ENCODE measurements at regions not wholly inside any gene's neighbourhood (a gene's known extent, or its start where the extent isn't known, plus 50 kb on each side); places are given as distances from the start of the nearest gene placed in this dataset.
A peak's percentile ranks its signal among the peaks of the same experiment; 100 is the strongest.

GRCh38 chr6:27687154-27688013 is 214.5 kb upstream of the ZNF184 start (continued):
- no peak; the same call in 1 of the 2 replicates for TF ChIP-seq AHDC1 (CRISPR knock-in tag; IDR thresholded peaks at IDR 0.05; ENCODE audit: borderline replicate concordance)
- TF ChIP-seq HHEX (CRISPR knock-in tag; IDR thresholded peaks at IDR 0.05): no peak
- no peak for TF ChIP-seq KLF6 (CRISPR knock-in tag; IDR thresholded peaks at IDR 0.05)
- TF ChIP-seq REST (IDR thresholded peaks at IDR 0.05; ENCODE audit: borderline replicate concordance in 1 of 2, low read depth in 1 of 2, low read length in 2 of 2): no peak
- TF ChIP-seq ZNF569 (CRISPR knock-in tag; IDR thresholded peaks at IDR 0.05; ENCODE audit: borderline replicate concordance): no peak
- TF ChIP-seq ZBTB39 (CRISPR knock-in tag; IDR thresholded peaks at IDR 0.05): no peak
- TF ChIP-seq CENPX (CRISPR knock-in tag; IDR thresholded peaks at IDR 0.05): no peak
- no peak for TF ChIP-seq ZNF720 (CRISPR knock-in tag; IDR thresholded peaks at IDR 0.05)
- TF ChIP-seq ZNF614 (CRISPR knock-in tag; IDR thresholded peaks at IDR 0.05; ENCODE audit: borderline replicate concordance): 0 out of 2 replicates have a peak, but pooled peaks have one; percentile 16
- TF ChIP-seq GABPA (IDR thresholded peaks at IDR 0.05; ENCODE audit: low read depth, low read length): no peak
- TF ChIP-seq GABPA (CRISPR knock-in tag; IDR thresholded peaks at IDR 0.05; ENCODE audit: low read depth): no peak
- no peak for TF ChIP-seq POGK (CRISPR knock-in tag; conservative IDR thresholded peaks at IDR 0.05)
- TF ChIP-seq KLF13 (CRISPR knock-in tag; IDR thresholded peaks at IDR 0.05): no peak

All from HepG2 (cell line).